OCI-LY3 (cell line): ENCODE measurements at regions not wholly inside any gene's neighbourhood (a gene's known extent, or its start where the extent isn't known, plus 50 kb on each side); places are given as distances from the start of the nearest gene placed in this dataset.

Experiments used
- H2AFZ ChIP-seq: fragments of 200-600, 300-600 bp; shearing (Covaris generic); 2 replicates; pipeline ENCODE4 v1.6.0; 2014; ENCODE audit warnings: antibody characterized with exemption, low read depth, low read length
- H3K27ac ChIP-seq: fragments of 200-600, 300-600 bp; sonication (generic); 2 replicates; pipeline ENCODE4 v1.5.1; 2014; ENCODE audit warnings: mild to moderate bottlenecking, low read length, moderate library complexity, mixed read lengths
- H3K27me3 ChIP-seq: fragments of 200-600, 300-600 bp; sonication (generic); 2 replicates; pipeline ENCODE4 v1.6.1; 2014; ENCODE audit warnings: low read depth, low read length, mixed read lengths
- H3K36me3 ChIP-seq: fragments of 200-600, 300-600 bp; sonication (generic); replicated peaks from 2 replicates; pipeline ENCODE3; 2014; ENCODE audit warnings: low read depth, low read length, mixed read lengths
- H3K4me1 ChIP-seq: fragments of 300-600, 200-600 bp; sonication (generic); 2 replicates; pipeline ENCODE4 v1.6.1; 2014; ENCODE audit warnings: low read length, mixed read lengths
- H3K4me2 ChIP-seq: fragments of 200-600, 300-600 bp; sonication (generic); 2 replicates; pipeline ENCODE4 v1.6.1; 2014; ENCODE audit warnings: low read length, mixed read lengths
- H3K4me3 ChIP-seq: fragments of 300-600, 200-600 bp; sonication (generic); 2 replicates; pipeline ENCODE4 v1.5.1; 2014; ENCODE audit warnings: antibody characterized with exemption, mild to moderate bottlenecking, low read length, moderate library complexity
- H3K79me2 ChIP-seq: fragments of 300-600, 200-600 bp; shearing (Covaris generic); 2 replicates; pipeline ENCODE4 v1.6.1; 2014; ENCODE audit warnings: mild to moderate bottlenecking, low read length, mixed read lengths
- H3K9ac ChIP-seq: fragments of 300-600, 200-600 bp; shearing (Covaris generic); 2 replicates; pipeline ENCODE4 v1.6.0; 2014; ENCODE audit warnings: mild to moderate bottlenecking, low read length, moderate library complexity
- H3K9me3 ChIP-seq: fragments of 200-600, 300-600 bp; shearing (Covaris generic); 2 replicates; pipeline ENCODE4 v1.6.1; 2014; ENCODE audit warnings: low read length, mixed read lengths; ENCODE audit not compliant: insufficient read depth
- H4K20me1 ChIP-seq: fragments of 200-600, 300-600 bp; sonication (generic); 2 replicates; pipeline ENCODE4 v1.6.1; 2016; ENCODE audit warnings: low read length, mixed read lengths; ENCODE audit not compliant: insufficient read depth
- EZH2phosphoT487 ChIP-seq: fragments of 200-600 bp; shearing (Covaris generic); IDR thresholded peaks from 2 replicates; pipeline ENCODE4 v1.6.1; 2018; ENCODE audit warnings: antibody characterized with exemption, mixed run types, low read depth
- TF ChIP-seq, protein P1 (sequence below): fragments of 200-600, 300-600 bp; sonication (generic); IDR thresholded peaks from 2 replicates; pipeline ENCODE4 v1.5.1; 2014; ENCODE audit warnings: antibody characterized with exemption, low read length, low read depth

- 0 out of 2 replicates have a peak, but pooled peaks cover 3% of the 10 kb centered on the region for H3K9me3 ChIP-seq
- no peak overlapping the region for H3K27ac ChIP-seq
- H3K9ac ChIP-seq = no peak overlapping the region
- no peak overlapping the region for H3K4me2 ChIP-seq
- H3K79me2 ChIP-seq = no peaks in the 10 kb centered on the region
- H2AFZ ChIP-seq = peak overlapping the region; percentile 5; the same call in 1 of the 2 replicates
- no peak overlapping the region for H3K4me3 ChIP-seq
- H3K36me3 ChIP-seq = no peaks in the 10 kb centered on the region
- no peaks in the 10 kb centered on the region for H3K27me3 ChIP-seq
- TF ChIP-seq EZH2phosphoT487 = no peak
- TF ChIP-seq, protein P1, sequence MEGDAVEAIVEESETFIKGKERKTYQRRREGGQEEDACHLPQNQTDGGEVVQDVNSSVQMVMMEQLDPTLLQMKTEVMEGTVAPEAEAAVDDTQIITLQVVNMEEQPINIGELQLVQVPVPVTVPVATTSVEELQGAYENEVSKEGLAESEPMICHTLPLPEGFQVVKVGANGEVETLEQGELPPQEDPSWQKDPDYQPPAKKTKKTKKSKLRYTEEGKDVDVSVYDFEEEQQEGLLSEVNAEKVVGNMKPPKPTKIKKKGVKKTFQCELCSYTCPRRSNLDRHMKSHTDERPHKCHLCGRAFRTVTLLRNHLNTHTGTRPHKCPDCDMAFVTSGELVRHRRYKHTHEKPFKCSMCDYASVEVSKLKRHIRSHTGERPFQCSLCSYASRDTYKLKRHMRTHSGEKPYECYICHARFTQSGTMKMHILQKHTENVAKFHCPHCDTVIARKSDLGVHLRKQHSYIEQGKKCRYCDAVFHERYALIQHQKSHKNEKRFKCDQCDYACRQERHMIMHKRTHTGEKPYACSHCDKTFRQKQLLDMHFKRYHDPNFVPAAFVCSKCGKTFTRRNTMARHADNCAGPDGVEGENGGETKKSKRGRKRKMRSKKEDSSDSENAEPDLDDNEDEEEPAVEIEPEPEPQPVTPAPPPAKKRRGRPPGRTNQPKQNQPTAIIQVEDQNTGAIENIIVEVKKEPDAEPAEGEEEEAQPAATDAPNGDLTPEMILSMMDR = no peak
- no peaks in the 10 kb centered on the region for H3K4me1 ChIP-seq
- no peaks in the 10 kb centered on the region for H4K20me1 ChIP-seq
Measured at GRCh38 chr3:82654708-82655107, 893.3 kb upstream of the GBE1 start.

- no peak for TF ChIP-seq EZH2phosphoT487
- TF ChIP-seq, protein P1 = peak; percentile 50
- no peak overlapping the region for H3K4me3 ChIP-seq
- H2AFZ ChIP-seq = no peak overlapping the region
- H3K79me2 ChIP-seq = no peaks in the 10 kb centered on the region
- H3K27ac ChIP-seq = no peak overlapping the region
- H4K20me1 ChIP-seq = no peaks in the 10 kb centered on the region
- peaks cover 4% of the 10 kb centered on the region for H3K36me3 ChIP-seq
- H3K4me2 ChIP-seq = no peak overlapping the region
- H3K27me3 ChIP-seq = no peaks in the 10 kb centered on the region
- no peak overlapping the region for H3K9ac ChIP-seq
- H3K4me1 ChIP-seq = no peaks in the 10 kb centered on the region
- H3K9me3 ChIP-seq = peaks cover 14% of the 10 kb centered on the region; the same call in 1 of the 2 replicates
Measured at GRCh38 chr3:82643948-82644347, 882.5 kb upstream of the GBE1 start.

DNA sequence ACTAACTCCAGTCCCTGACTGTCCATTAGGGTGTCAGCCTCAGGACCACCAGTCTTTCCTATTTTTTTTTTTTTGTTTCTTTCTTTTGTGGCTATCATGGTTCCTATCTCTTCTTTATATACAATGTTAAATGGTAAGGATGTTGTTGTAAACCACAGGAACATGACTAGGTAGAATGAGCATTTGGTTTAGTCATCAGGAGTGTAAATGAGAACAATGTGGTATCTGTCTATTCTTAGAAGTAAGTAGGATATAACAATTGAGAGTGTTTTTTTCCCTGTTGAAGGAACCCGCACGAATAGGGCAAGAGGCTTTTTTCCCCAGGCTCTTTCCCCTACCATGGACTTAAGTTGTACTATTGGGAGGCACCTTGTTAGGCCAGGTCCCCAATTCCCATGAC, 880.3 kb upstream of the GBE1 start:
- Histone ChIP-seq H3K4me1 (no peaks in the 10 kb centered on the region), H3K36me3 (peaks cover 4% of the 10 kb centered on the region), H3K27ac (no peak overlapping the region), H3K9ac (no peak overlapping the region), H2AFZ (no peak overlapping the region), H3K9me3 (peaks cover 14% of the 10 kb centered on the region; the same call in 1 of the 2 replicates), H4K20me1 (no peaks in the 10 kb centered on the region), H3K27me3 (no peaks in the 10 kb centered on the region), H3K4me3 (no peak overlapping the region), H3K4me2 (no peak overlapping the region), H3K79me2 (no peaks in the 10 kb centered on the region)
- TF ChIP-seq, protein P1 = no peak
- no peak for TF ChIP-seq EZH2phosphoT487

DNA sequence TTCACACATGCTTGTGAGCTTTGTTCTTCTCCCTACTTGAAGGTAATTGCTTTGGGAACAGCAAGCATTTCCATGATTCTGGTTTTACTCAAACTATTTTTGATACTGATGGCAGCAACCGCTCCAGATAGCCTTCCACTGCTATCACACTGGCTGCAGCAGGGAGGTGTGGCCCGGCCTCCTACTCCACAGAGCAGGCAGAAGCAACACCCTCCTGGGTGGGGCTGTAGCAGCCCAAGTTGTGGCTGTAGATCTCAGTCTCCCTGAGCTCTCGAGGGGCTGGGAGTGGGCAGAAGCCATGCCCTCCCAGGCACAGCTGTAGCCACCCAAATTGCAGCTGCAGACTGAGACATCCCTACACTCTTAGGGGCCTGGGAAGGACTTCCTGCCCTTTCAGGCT, 878.8 kb upstream of the GBE1 start:
- H3K4me3 ChIP-seq = no peak overlapping the region
- no peaks in the 10 kb centered on the region for H4K20me1 ChIP-seq
- TF ChIP-seq EZH2phosphoT487 = no peak
- TF ChIP-seq, protein P1 = no peak
- H3K9me3 ChIP-seq = peaks cover 14% of the 10 kb centered on the region; the same call in 1 of the 2 replicates
- no peak overlapping the region for H2AFZ ChIP-seq
- no peak overlapping the region for H3K27ac ChIP-seq
- no peak overlapping the region for H3K9ac ChIP-seq
- H3K4me1 ChIP-seq = no peaks in the 10 kb centered on the region
- peaks cover 4% of the 10 kb centered on the region for H3K36me3 ChIP-seq
- H3K4me2 ChIP-seq = no peak overlapping the region
- H3K79me2 ChIP-seq = no peaks in the 10 kb centered on the region
- no peaks in the 10 kb centered on the region for H3K27me3 ChIP-seq
